Heart left ventricle (tissue), 13 donors: ENCODE measurements at regions not wholly inside any gene's neighbourhood (a gene's known extent, or its start where the extent isn't known, plus 50 kb on each side); places are given as distances from the start of the nearest gene placed in this dataset.

Experiments used
- CTCF ChIP-seq, 12 donors: fragments of 200-600 bp; sonication (generic) in 4 of 12; IDR thresholded peaks; one replicate each; pipeline versions ENCODE4 v1.5.0 to v1.8.0; 2018 to 2022; ENCODE audit warnings: antibody characterized with exemption in 12 of 12, mild to moderate bottlenecking in 5 of 12
- POLR2A ChIP-seq, 2 donors: fragments of 450-650 bp; IDR thresholded peaks; one replicate each; pipeline ENCODE4 v1.6.1; 2017; ENCODE audit warnings: antibody characterized with exemption in 2 of 2, mild to moderate bottlenecking in 2 of 2, moderate library complexity in 2 of 2
- donor health status: ischemic (EF 13 %, LVEDD 7.1; RV severe dilation, severe dysfunction).
- donor health status: DM: no; HTN: yes; CAD: no.
- donor health status: DM: no; HTN: no; CAD: no.
- donor health status: ischemic (EF 25% LVEDD 6.9; RV normal size, moderate dysfunction).
- donor health status: ischemic (EF 25% LVEDD 5.7; RV mildly dilated, moderate dysfunction).
- donor health status: ischemic (EF 35%, LVEDD 5.7; RV mildly dilated, moderate dysfunction).
- donor health status: nonischemic (EF 11% LVEDD 7.7; RV severe dilation, severe dysfunction).
- donor health status: DM: yes; HTN: yes; CAD: no.
- donor health status: PGD.
- donor health status: ischemic (EF 29% LVEDD 5.4; RV normal size, mild dysfunction).
- donor health status: nonischemic (EF 23%, LVEDD 6.1; RV moderate dilation, normal function).

- TF ChIP-seq CTCF (IDR thresholded peaks at IDR 0.05) (no peak), POLR2A (IDR thresholded peaks at IDR 0.05) (no peak)
These were observed 472.2 kb downstream of the MCTP2 start for GRCh38 chr15:94703596-94703995.
